Cardiac fibroblast (primary cell): ENCODE measurements at regions not wholly inside any gene's neighbourhood (a gene's known extent, or its start where the extent isn't known, plus 50 kb on each side); places are given as distances from the start of the nearest gene placed in this dataset.

ENCODE experiments used
- DNase-seq, 2 donors: peaks; one replicate each; pipeline versions ENCODE4 v3.0.0 to v3.0.0-alpha.2; 2010; ENCODE audit warnings: low read depth in 2 of 2
- H3K4me3 ChIP-seq, 2 donors: replicated peaks in 1 of 2; 1 replicate in 1 of 2; 2 replicates in 1 of 2; pipeline ENCODE4 v1.5.1; 2011; ENCODE audit warnings: low read depth in 2 of 2, low read length in 2 of 2, mild to moderate bottlenecking in 2 of 2, moderate library complexity in 1 of 2
- TF ChIP-seq, protein P1 (sequence below): IDR thresholded peaks from one replicate; pipeline ENCODE4 v1.5.1; 2011; ENCODE audit warnings: low read depth, mild to moderate bottlenecking, low read length, inconsistent platforms

DNA sequence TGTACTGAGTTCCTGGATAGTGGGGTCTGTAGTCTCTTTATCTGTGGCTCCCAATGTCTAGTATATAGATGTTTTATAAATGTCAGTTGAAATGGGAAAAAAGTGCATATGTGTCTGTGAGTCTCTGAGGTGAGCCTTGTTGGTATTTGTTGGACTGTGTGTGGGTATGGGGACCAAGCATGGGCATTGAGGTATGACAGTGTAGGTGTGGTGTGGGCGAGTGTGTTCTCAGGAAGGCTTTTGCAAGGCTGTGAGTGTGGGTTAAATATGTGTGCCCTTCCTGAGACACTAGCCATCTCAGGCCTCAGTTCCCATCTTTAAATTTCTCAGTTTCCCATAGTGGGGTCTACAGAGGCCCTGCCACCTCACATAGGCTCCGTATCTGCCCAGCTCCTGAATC lies 440.2 kb upstream of the CCL2 start:
- H3K4me3 ChIP-seq, result no peak overlapping the region
- TF ChIP-seq, protein P1, sequence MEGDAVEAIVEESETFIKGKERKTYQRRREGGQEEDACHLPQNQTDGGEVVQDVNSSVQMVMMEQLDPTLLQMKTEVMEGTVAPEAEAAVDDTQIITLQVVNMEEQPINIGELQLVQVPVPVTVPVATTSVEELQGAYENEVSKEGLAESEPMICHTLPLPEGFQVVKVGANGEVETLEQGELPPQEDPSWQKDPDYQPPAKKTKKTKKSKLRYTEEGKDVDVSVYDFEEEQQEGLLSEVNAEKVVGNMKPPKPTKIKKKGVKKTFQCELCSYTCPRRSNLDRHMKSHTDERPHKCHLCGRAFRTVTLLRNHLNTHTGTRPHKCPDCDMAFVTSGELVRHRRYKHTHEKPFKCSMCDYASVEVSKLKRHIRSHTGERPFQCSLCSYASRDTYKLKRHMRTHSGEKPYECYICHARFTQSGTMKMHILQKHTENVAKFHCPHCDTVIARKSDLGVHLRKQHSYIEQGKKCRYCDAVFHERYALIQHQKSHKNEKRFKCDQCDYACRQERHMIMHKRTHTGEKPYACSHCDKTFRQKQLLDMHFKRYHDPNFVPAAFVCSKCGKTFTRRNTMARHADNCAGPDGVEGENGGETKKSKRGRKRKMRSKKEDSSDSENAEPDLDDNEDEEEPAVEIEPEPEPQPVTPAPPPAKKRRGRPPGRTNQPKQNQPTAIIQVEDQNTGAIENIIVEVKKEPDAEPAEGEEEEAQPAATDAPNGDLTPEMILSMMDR, result no peak
- no peak for DNase-seq

DNA sequence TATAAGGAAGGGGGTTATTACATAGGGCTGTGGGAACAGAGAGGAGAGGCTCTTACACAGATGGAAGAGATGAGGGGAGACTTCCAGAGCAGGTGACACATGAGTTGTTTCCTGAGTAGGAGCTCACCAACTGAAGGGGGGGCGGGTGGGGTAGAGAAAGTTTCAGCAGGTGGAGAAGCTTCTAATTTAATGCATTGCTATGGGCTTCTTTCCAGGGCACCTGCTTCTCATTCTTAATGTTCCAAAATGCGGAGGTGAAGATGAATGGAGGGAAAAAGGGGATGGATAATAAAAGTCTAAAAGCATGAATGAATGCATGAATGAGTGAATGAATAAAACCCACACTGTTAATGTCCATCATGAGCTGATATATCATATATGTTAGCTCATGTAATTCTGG lies 439.0 kb upstream of the CCL2 start:
- H3K4me3 ChIP-seq, result no peak overlapping the region
- DNase-seq, result no peak
- TF ChIP-seq, protein P1, result no peak

DNA sequence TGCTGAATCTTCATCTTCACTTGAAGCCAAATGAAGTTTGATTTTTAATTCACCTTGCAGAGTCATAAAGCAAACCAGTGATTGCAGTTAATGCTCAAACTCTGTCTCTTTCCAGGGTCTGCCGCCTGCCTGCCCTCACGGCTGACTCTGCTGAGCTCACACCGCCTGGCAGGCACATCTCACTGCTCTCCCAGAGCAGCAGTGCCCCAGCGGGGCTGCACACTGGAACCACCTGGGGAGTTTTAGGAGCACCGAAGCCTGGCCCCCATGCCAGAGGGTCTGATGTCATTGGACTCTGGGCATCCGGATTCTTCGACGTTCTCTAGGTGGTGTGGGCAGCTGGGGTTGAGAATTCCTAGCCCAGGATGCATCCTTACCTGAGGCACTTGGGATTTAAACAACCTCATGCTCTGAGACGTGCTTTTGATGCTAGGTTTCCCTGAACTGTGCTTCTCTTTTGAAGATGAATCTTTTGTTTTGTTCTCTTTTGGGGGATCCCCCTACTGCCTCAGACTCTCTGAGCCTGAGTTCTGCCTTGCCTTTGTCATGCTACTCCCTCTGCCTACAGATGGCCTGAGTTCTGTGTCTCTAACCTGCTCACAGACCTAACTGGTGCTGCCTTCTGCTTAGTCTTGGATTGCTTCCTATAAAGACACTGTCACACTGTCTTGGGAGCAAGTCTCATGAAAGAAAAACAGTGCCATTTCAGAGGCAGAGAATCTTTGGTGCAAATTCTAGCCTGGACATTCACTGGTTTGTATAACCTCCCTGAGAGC lies 438.1 kb upstream of the CCL2 start:
- DNase-seq, result no peak
- no peak overlapping the region for H3K4me3 ChIP-seq
- TF ChIP-seq, protein P1, result no peak

DNA sequence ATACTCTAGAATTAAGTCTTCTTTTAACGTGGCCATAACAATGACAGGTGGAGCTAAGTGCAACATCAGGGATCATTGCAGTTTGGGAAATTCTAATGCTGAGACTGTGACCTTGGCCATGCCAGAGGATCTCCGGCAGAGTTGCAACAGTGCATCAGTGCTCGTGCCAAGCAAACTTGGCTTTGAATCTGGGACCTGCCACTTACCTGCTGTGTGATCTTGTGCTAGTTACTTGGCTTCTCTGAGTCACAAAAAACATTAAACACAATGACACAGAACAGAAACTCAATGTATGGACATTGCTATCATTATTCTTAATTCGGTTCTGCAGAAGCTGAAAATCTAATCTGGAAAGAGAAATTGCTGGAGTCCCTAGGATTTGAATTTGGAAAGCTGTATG lies 435.5 kb upstream of the CCL2 start:
- TF ChIP-seq, protein P1, result no peak
- no peak overlapping the region for H3K4me3 ChIP-seq
- DNase-seq, result no peak

DNA sequence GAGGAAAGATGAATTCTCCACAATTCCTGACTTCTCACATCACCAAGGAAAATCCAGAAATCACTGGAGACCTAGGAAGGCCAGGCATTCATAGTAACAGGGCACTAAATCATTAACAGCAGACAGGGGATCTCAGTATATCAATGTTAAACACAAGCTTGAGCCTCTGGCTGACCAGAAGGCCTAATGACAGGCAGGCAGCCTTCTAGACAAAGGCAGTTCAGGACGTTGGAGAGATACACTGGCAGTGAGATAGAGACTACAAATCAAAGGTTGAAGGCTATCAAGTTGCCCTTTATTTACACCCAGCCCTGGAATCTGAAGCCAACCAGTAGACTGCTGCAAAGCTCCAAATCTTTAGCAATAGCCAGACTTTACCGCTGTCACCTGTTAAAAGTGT lies 422.8 kb upstream of the CCL2 start:
- no peak for DNase-seq

DNA sequence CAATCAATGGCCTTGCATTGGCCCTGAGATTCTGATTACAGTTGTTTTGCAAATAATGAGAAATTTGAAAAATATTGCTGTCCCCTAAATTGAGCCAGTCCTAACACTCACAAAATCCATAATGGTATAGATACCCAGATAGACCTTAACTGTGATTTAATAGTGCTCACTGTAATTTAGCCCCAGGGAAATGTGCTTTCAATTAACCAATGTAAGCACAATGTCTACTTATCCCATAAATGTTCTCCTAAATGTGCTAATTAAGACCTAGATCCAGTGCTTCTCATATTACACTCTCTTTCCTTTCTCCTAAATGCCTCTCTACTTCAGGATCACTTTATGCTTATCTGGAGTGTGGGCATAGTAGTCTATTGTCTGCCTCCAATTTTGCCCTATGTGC lies 417.8 kb upstream of the CCL2 start:
- no peak for DNase-seq

More for the DNA sequence above, 422.8 kb upstream of the CCL2 start:
- TF ChIP-seq, protein P1, result no peak
- H3K4me3 ChIP-seq, result no peak overlapping the region

More for the DNA sequence above, 417.8 kb upstream of the CCL2 start:
- TF ChIP-seq, protein P1, result no peak
- H3K4me3 ChIP-seq, result no peak overlapping the region
